IPS DF 4.7 (cell line): ENCODE measurements at regions not wholly inside any gene's neighbourhood (a gene's known extent, or its start where the extent isn't known, plus 50 kb on each side); places are given as distances from the start of the nearest gene placed in this dataset.
"Not testable (repeated sequence)": the region's sequence is repeated elsewhere in the genome, so short reads cannot be mapped to it uniquely, and the experiment has no call there.

ENCODE experiments used
- DNase-seq: peaks from one replicate; pipeline ENCODE4 v3.0.0-alpha.2; 2013; ENCODE audit warnings: low spot score; ENCODE audit errors: extremely low read depth

DNA sequence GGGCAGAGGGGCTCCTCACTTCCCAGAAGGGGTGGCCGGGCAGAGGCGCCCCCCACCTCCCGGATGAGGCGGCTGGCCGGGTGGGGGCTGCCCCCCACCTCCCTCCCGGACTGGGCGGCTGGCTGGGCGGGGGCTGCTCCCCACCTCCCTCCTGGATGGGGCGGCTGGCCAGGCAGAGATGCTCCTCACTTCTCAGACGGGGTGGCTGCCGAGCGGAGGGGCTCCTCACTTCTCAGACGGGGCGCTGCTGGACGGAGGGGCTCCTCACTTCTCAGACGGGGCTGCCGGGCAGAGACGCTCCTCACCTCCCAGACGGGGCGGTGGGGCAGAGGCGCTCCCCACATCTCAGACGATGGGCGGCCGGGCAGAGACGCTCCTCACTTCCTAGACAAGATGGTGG, 573.3 kb downstream of the C6orf118 start:
- not testable (repeated sequence) for DNase-seq

DNA sequence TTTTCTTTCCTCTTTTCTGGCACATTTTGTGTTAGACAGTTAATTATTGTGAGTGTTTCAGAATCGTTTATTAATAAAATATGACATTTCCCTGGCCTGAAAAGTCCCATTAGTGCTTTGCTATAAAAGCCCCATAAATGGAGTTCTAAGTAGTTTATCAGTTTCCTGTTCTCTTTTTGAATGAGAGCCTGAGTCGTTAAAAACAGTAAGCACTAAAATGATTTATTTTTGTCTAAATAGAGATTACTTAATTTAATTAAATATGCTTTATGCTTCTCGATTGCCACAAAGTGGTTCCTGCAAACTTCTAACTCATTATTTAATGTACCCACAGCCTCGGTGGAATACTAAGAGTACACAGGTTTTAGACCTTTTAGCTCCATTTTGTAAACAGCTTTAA, 577.9 kb downstream of the C6orf118 start:
- no peak for DNase-seq

DNA sequence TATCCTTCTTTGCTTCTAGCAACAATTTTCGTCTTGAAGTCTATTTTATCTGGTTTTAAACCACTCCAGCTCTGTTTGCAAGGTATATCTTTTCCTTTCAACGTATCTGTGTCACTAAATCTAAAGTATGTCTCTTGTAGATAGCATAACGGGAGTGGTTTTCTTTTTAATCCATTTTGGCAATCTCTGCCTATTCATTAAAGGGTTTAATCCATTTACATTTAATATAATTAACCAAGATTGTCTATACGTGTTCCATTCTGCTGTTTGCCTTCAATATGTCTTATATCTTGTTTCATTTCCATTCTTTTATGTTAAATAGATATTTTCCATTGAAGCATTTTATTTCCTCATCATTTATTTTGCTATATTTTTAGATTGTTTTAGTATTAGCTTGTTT, 587.9 kb downstream of the C6orf118 start:
- no peak for DNase-seq

DNA sequence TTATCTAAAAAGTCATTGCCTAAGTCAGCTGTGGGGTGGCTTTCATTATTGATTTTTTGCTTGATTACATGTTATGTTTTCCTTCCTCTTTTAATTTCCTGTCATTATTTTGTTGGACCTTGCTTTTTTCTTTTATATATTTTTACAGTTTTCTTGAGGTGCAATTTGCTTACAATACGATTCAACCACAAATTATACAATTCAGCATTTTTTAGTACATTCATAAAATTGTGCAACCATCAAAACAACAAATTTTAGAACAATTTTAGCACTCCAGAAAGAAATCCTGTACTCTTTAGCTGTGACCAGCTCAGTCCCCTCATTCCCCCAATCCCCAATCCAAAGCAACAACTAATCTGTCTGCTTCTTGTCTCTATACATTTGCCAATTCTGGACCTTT, 608.9 kb downstream of the C6orf118 start:
- DNase-seq = no peak

DNA sequence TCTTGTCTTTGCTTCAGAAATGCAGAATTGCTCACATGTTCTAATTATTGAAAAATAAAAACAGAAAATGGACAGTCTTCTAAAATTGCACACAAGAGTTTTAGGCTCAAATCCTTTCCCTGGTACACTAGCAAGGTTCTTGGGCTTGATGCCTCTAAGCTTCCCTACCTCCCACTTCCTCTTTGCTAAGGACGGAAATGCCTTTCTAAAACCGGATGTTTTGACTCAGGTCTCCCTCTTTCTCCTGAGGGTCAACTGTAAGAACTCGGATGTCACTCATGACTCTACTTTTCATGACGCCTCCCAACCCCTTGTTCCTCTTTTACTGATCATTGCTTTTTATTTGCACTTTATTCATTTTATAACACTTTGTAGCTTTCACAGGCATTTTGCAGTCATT, 613.5 kb downstream of the C6orf118 start:
- no peak for DNase-seq

DNA sequence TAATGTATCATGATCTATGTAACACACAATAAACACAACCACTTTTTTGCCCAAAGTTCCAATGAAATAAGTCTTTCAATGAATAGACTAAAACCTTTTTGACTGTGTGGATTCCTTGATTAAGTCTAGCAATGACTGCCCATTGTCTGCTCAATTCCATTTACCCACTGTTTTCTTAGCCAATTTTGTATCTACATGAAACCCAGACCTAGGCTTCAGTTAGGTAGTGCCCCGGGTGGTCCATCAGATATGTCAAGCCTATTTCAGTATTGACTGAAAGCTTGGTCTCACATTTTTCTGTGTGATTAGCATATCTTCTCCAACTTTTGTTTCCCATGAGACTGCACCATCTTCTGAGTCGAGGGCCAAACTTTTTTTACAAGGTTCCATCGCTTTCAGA, 615.0 kb downstream of the C6orf118 start:
- no peak for DNase-seq

DNA sequence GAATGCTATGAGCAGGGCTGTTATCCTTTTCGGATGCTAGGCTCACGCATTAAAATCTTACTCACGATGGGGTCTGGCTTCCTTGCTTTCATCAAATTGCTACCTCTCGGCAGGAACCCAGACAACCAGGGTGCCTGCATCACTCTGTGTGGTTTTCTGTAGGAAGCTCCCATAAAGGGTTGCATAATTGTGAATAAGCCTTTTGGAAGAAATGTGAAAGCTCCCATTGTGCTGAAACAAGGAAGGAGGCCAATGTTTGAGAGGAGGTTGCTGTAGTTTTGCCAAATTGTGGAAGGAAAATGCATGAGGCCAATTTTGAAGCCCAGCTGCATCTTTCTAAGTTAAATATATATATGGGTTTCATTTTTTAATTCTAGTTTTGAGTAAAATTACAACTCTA, 615.5 kb downstream of the C6orf118 start:
- no peak for DNase-seq

DNA sequence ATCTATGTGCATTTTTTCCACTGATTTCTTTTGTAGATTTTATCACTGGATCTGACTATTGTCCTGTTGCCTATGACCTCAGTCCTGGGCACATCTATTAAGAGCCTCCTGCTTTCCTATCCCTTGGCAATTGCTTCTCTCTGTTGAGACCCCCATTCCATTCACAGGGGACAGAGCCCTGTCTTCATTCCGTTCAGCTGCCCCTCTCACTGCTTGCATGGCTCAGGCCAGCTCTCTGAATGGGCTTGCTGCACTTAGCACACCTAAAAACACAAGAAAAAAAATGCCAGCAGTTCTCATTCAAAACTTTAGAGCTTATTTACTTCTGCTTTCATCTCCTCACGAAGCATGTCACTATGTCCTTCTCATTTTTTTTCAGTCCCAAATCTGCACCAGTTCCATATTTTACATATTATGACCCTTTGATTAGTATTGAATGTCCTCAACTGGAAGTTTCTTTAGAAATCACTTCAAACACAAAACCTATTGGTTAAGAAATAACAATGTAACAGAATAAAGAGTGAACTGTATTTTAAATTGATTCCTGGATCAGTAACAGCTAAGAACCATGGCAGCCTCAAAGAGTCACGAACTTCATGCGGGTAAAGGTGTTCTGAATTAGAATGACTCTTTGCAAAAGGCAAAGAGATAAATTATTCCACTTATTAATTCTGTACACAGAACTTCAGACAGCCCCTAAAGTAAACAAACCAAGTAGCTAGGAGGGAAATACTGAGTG, 616.5 kb downstream of the C6orf118 start:
- DNase-seq = no peak

DNA sequence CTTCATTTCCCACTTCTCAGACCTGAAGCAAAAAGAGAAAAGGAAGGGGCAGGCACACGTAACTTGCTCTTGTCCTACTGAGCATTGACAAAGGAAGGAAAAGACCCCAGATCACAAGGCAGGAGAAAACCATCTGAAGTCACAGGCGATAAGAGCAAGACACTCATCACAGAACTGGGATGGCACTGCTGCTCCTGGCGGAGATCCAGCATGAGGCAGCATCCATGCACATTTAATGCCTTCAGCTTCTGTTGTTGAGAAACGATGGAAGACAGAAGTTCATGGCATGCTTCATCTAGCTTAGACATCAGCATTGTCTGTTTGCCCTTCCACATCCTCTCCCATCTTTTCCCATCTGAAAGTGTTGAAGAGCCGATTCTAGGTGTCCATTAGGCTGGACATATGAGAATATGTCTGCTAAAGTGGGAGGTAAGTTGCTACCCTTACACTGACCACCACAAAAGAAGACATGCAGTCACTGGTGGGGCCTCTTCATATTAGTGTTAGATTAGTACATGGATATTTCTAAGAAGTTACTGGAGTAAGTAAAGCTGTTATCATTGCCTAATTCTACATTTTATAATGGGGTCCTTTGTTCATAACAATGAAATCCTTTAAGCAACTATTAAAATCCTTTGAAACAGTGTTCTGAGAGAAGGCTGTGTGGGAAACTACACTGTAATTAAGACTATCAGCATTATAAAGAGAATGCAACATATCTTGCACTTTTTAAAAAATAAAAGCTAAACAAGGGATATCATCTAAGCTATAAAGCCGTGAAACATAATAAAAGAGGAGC, 618.5 kb downstream of the C6orf118 start:
- no peak for DNase-seq

DNA sequence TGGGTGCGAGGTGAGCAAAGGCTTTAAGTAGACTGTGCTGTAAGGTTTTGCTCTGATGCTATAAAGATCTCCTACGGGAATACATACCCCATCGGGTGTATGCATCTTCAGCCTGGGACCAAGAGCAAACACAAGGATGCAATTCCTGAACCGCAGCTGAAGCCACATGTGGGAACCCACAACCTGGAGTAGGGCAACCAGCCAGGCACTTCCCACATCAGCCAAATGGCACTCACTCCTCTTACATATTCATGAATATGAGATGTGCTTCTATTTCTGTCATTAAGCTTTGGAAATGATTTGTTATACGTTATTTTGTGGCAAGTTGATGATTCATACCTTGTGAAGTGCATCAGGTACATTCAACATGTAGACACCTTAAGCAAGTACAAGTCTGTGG, 619.2 kb downstream of the C6orf118 start:
- DNase-seq = no peak

DNA sequence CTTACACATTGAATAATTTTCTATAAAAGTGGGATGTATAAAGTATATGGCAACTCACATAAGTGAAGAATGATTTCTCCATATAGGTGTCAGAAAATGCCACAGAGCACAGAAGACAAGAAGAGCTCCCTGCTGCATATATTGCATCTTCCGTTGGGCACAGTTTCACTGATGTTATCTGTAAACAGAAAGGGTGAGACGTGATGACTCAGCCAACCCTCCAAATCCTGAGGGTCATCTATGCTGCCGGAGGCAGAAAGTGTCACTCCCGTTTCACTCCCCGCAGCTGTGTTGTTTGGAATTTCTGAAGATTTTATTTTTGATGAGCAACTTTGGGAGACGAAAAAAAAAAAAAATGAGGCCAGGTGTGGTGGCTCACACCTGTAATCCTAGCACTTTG, 644.1 kb downstream of the C6orf118 start:
- no peak for DNase-seq

DNA sequence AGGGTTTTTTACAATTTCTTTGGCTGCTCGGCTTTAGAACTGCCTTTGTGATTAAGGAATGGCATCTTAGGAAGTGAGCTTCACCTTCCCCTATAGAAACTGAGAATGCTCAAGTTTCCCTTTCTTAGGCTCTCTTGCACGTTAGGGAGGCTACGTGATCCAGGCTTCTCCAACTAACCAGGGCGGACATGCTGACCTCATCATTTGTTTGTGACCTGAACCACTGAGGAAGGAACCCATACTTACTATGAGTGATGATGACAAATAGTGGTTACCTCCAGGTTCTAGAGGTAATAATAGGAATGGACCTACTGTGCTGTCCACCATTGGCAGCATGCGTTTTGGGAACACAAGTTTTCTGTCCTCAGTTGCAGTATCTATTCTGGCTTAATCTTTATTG, 645.8 kb downstream of the C6orf118 start:
- no peak for DNase-seq

DNA sequence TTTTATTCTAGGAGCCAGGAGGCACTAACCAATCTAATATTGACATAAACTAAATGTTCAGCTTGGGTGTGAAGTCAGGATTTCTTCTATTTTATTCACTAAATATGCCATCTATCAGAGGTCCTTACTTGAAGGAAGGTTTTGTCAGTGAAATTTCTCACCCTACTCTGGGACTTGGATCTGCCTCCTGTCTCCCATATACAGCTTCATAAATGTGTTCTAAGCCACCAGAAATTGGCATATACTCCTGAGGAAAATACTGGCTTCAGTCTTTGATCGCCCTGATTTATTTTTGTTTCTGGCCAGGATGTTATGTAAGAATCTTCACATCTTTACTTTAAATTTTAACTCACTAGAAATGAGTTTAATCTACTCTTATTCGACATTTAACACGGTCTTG, 647.7 kb downstream of the C6orf118 start:
- no peak for DNase-seq

DNA sequence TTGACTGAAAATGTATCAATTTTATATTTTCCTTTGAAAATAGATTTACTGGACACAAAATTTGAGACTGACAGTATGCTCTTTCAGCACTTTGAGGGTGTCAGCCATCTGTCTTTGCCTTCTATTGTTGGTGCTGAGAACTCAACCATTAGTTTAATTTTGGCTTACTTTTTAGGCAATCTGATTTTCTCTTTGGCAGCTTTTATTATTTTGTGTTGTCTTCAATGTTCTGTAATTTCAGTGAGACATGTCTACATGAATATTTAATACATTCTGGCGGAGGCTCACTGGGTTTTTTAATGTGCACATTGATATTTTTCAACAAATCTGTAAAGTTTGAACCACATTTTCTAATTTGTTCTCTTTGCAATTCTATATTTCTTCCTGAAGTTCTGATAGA, 648.6 kb downstream of the C6orf118 start:
- no peak for DNase-seq

DNA sequence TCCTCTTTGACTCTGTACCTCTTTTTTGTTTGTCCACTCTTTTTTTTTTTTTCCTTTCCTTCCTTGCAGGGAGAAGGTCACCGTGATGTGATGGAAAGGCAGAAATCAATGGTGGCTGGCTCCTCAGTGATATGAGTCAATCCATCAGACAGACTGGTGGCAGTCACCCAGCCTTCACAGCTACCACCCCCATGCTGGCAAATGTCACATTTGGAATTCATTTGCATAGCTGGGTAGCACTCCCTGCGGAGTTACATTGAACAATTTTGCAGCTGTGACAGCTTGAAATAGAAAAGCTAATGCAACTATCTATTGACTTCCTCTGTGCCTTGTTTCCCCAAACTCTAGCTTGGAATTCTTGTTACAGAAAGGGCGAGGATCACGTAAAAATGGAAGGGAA, 668.4 kb downstream of the C6orf118 start:
- DNase-seq = no peak

DNA sequence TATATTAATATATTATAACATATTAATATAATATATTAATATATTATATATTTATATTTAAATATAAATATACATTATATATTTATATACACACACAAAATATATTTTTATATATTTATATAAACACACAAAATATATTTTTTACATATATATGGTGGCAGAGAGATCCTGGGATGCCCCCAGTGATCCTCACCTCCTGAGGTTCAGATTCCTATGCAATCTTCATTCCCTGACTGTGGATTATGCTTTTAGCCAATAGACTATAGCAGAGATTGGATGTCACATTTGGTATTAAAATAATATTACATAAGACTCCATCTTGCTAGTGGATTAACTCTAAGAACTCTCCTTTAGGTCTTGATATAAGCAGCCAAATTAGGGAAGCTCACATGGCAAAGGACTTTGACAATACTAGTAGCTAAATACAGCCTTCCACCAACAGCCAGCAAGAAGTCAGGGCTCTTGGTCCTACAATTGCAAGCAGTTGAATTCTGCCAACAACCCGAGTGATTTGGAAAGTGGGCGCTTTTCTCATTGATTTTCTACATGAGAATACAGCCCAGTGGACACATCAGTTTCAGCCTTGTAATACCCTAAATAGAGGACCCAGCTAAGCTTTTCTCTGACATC, 681.0 kb downstream of the C6orf118 start:
- no peak for DNase-seq

DNA sequence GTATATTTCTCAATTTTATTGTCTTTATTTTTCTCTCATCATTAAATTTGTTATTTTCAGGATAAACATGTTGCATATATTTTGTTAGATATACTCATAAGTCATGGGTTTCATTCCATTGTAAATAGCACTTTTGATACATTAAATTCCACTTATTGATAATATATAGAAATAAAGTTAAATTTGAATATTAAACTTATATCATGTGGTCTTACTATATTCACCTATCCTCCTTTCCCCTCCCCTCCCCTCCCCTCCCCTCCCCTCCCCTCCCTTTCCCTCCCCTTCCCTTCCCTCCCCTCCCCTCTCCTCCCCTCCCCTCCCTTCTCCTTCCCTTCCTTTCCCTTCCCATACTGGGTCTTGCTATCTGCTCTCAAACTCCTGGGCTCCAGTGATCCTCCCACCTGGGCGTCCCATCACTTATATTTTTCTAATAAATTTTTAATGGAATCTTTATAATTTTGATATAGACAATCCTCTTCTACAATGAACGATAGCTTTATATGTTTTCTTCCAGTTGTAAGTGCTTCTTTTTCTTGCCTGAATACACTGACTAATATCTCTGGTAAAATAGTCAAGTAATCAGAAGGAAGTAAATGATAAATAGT, 692.4 kb downstream of the C6orf118 start:
- no peak for DNase-seq

DNA sequence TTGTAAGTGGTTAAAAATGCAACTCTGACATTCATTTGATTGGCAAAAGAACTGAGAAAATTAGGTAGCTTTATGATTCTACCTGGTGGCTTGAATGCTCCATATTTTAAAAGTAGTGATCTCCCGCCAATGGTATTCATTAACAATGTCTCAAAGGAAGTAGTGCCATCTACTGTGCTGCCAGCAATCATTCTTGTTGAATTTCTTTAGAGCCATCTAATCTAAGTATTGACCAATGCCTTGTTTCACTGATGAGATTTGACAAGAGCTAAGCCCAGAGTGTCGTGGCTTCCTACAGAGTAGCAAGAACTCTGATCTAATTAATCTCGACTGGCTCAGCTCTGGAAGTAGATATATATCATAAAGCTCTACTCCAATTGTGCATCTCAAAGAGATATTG, 696.7 kb downstream of the C6orf118 start:
- no peak for DNase-seq

DNA sequence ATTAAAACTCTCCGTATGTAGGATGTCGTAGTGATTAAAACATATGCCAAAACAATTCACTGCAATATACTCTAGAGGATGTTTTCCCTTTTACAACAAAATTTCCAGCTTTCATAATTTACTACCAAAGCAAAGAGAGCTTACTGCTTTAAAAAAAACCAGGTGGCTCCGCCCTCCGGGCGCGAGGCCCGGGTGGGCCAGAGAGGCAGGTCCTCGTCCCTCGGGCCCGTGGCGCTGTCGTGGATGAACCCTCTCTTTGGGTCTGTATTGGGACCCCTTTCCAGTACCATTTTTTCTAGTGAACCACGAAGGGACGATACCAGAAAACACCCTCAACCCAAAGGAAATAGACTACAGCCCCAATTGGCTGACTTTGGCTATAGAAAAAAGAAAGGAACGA, 698.5 kb downstream of the C6orf118 start:
- not testable (repeated sequence) for DNase-seq

DNA sequence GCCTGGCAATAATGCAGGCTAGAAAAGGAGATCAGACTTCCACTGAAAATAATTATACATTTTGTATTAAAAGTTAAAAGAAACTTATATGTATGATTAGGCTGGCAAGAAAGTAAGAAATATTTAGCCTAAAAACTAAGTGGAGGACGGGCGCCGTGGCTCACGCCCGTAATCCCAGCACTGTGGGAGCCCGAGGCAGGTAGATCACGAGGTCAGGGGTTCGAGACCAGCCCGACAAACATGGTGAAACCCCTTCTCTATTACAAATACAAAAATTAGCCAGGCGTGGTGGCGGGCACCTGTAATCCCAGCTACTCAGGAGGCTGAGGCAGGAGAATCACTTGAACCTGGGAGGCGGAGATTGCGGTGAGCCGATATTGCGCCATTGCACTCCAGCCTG, 707.0 kb downstream of the C6orf118 start:
- not testable (repeated sequence) for DNase-seq

DNA sequence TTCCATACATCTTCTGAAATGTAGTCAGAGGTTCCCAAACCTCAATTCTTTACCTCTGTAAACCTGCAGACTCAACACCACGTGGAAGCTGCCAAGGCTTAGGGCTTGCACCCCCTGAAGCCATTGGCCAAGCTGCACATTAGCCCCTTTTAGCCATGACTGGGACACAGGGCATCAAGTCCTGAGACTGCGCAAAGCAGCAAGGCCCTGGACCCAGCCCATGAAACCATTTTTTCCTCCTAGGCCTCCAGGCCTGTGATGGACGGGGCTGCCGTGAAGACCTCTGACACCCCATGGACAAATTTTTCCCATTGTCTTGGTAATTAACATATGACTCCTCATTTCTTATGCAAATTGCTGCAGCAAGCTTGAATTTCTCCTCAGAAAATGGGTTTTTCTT, 727.8 kb downstream of the C6orf118 start:
- DNase-seq = no peak

DNA sequence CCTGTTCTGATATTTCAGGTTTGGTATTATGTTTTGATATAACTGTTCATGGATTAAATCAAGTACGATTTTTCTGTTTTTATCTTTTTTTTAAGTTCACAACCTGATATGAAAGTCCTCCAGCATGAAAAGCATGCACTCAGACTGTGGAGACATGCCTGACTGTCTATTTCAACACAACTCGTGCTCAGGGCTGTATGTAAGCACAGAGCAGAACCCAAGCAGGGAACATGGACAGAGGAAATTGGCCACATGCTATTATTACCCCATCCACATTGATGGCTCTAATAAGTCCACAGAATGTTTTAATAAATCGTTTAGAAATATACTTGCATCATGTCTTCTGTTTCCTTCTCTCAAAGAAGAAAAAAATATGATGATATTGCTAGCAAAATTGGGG, 730.4 kb downstream of the C6orf118 start:
- DNase-seq = no peak
